ENCODE measurements at regions not wholly inside any gene's neighbourhood (a gene's known extent, or its start where the extent isn't known, plus 50 kb on each side); places are given as distances from the start of the nearest gene placed in this dataset.

DNA sequence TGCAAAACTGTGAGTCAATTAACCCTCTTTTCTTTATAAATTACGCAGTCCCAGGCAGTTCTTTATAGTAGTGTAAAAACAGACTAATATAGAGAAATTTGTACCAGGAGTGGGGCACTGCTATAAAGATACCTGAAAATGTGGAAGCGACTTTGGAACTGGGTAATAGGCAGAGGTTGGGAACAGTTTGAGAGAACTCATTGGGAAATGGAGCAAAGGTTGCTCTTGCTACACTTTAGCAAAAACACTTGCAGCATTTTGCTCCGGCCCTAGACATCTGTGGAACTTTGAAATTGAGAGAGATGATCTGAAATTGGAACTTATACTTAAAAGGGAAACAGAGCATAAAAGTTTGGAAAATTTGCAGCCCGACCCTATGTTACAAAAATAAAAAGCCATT, 810.9 kb downstream of the LTN1 start:
- TF ChIP-seq CREB1 (CRISPR knock-in tag; IDR thresholded peaks at IDR 0.05; ENCODE audit: low read depth) (no peak), POLR2AphosphoS5 (IDR thresholded peaks at IDR 0.05; ENCODE audit: low read depth) (no peak)
- TF ChIP-seq, protein P1, sequence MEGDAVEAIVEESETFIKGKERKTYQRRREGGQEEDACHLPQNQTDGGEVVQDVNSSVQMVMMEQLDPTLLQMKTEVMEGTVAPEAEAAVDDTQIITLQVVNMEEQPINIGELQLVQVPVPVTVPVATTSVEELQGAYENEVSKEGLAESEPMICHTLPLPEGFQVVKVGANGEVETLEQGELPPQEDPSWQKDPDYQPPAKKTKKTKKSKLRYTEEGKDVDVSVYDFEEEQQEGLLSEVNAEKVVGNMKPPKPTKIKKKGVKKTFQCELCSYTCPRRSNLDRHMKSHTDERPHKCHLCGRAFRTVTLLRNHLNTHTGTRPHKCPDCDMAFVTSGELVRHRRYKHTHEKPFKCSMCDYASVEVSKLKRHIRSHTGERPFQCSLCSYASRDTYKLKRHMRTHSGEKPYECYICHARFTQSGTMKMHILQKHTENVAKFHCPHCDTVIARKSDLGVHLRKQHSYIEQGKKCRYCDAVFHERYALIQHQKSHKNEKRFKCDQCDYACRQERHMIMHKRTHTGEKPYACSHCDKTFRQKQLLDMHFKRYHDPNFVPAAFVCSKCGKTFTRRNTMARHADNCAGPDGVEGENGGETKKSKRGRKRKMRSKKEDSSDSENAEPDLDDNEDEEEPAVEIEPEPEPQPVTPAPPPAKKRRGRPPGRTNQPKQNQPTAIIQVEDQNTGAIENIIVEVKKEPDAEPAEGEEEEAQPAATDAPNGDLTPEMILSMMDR (conservative IDR thresholded peaks at IDR 0.05; ENCODE audit: low read depth in 2 of 2): no peak

All from GM23338 (cell line).